DMS153 (cell line): ENCODE measurements at regions not wholly inside any gene's neighbourhood (a gene's known extent, or its start where the extent isn't known, plus 50 kb on each side); places are given as distances from the start of the nearest gene placed in this dataset.
"Not testable (repeated sequence)": the region's sequence is repeated elsewhere in the genome, so short reads cannot be mapped to it uniquely, and the experiment has no call there.

ENCODE experiments used
- DNase-seq: peaks from one replicate; lab custom pipeline; 2025; lab: John Stamatoyannopoulos, UW

DNA sequence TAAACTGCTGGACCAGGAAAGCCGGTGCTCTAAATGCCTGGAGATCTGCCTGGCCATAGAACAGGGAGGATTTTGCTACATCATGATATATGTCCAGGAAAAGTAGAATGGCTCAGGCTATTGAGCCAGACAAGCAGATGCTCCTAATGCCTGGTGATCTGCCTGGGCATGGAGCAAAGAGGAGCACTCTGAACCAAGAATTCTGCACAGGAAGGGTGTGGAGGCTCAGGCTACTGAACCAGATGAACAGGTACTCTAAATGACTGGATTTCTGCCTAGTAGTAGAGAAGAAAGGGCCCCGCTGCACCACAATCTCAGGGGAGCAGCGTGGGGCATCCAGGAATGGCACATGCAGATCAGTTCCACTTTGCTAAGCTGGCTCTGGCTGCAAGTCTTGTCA is 607.9 kb downstream of the ANKRD50 start:
- no peak for DNase-seq

DNA sequence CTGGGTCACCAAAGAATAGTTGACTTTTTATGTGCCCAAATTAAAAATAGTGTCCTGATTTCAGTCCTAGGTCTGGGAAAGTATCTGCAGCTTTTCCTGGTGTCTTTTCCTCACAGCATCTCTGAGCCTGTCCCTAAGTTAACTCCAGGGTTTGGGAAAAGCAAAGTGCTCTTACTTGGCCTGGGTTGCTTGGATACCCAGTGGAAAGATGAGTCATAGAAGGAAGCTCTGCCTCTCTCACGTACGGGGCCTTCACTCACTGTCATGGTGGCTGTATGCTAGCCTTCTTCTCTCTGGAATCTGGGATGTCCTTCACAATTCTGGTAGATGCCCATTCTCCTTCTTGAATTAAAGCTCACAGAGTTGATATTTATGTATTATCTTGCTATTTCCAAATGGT is 607.3 kb downstream of the ANKRD50 start:
- no peak for DNase-seq

DNA sequence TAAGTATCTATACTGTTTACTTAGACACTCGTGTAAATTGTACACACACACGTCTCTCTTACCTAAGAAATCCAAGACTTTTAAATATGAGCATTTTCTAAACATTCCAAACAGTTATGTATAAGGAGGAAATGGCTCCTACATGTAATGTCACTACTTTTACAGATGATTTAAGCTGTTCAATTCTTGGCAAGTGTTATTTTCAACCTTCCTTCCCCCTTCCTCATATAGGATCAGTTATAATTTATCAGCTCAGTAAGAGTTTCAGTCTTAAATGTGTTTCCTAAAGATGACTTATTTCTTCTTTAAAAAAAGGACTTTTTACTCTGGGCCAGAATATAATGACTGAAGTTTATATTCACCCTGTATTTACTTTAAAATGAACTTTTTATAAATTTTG is 601.1 kb downstream of the ANKRD50 start:
- no peak for DNase-seq

DNA sequence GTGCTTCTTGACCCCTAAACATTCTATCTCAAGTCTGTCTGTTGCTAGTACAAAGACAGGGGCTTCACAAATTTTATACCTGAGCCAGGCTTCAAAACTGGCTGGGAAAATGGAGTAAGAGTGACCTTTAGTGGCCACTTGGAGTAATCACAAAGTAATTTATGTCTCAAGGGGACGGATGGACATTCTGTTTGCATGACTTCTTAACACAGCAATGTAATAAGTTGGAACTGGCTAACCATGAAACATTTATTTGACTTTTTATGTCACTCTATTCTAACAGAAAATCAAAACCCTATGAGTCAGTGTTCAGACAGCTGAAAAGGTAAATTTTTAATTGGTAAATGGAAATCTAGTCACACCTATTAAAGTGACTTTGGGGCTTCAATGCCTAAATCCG is 600.6 kb downstream of the ANKRD50 start:
- peak; percentile 58 for DNase-seq

DNA sequence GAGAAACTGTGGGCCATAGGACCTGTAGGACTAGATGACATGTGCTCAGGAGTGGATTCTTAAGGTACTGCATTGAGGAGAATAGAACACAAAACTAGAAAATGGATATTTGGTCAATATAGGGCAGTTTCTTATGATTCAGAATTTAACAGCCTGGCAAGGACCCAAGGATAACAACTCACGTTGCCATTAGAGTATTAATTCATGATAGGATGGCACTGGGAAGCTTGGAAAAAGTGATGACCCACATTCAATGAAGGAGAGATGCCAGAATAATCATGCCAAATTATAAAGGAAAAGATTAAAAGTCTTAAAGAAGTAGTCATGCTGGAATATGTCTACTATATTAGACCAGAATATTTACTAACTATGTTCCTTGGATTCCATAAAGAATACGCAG is 594.5 kb downstream of the ANKRD50 start:
- no peak for DNase-seq

DNA sequence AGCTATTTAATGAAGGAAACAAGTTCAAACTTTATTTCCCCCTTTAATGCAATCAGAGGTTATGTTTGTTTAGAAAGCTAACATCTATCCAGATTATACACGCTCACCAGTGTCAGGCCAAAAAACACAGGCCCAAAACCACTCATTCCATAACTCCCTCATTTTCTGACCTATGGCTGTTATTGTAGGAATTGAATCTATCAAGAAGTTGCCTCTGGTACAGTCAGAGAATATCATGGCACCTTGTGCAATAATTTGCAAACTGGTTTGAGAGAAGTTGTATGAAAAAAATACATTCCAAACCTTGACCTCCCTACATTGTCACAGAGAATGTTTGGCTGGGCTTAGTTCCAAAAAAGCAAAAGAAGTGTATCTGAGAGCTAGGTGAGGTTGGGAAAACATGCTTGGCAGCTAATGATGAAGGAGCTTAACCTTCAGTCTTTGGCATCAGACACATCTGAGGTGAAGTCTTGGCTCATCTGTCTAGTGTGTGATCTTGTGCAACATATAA is 591.0 kb downstream of the ANKRD50 start:
- no peak for DNase-seq

DNA sequence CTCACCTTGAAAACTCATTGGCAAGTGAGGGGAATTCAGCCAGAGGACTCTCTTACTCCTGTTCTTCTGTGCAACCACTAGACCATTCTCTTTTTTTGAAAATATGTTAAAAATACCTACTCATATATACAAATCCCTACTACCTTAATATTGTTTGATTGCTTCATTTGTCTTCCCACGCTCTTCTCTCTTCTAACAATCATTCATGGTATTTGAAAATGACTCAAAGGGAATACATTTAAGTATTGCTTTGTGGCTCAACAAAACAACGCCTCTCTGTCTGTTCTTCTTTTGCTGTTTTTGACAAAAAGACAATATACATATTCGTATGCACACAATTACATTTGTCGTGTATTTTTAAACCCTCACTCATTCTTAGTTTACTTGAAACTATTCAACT is 589.4 kb downstream of the ANKRD50 start:
- no peak for DNase-seq

DNA sequence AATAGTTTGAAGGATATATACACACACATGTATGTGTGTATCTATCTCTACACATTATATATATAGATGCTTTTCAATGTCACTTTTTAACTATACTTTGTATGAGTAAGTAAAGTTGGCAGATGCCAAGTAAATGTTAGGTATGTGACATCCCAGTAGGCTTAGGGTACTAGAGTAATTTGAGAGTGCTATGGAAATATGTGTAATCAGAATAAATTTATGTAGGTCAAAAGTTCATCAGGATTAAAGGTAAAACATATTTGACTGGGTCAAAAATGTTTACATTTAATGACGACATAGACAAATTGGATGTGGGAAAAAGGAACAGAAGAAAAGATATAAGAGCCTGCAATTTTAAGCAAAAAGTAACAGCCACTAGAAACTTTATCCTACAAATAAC is 588.8 kb downstream of the ANKRD50 start:
- DNase-seq = no peak

DNA sequence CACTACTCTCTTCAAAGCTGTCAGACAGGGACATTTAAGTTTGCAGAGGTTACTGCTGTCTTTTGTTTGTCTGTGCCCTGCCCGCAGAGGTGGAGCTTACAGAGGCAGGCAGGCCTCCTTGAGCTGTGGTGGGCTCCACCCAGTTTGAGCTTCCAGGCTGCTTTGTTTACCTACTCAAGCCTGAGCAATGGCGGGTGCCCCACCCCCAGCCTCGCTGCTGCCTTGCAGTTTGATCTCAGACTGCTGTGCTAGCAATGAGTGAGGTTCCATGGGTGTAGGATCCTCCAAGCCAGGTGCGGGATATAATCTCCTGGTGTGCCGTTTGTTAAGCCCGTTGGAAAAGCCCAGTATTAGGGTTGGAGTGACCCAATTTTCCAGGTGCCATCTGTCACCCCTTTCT is 581.2 kb downstream of the ANKRD50 start:
- not testable (repeated sequence) for DNase-seq

DNA sequence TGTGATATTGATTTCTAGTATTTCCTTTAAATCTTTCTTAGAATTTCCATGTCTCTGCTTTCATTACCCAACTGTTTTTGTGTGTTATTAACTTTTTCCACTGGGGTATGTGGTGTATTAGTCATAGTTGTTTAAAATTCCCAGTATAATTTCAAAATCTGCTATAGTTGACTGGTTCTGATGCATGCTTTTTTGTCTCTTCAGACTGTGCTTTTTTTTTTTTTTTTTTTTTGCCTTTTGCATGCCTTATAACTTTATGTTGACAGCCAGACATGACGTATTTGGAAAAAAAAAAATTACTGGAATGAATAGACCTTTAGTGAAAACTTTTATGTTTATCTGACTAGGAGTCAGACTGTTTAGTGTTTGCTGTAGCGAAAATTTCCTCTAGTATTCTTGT is 580.4 kb downstream of the ANKRD50 start:
- no peak for DNase-seq

DNA sequence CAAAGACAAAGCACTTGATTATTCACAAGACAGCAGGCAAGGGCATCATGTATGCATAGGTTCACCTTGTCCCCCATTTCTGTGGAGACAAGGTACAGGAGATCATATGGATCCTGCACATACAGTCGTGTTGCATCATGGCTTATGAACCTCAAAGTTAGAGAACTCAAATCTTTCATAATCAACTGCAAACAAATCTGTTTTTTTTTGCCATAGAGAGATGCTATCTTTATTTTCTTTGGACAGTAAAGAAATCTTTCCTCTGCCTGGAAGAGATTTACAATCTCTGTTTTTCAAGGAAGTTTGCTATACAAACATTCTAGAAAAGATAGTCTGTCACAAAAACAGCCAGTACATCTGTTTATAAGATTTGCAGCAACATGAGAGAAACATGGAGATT is 578.8 kb downstream of the ANKRD50 start:
- no peak for DNase-seq

DNA sequence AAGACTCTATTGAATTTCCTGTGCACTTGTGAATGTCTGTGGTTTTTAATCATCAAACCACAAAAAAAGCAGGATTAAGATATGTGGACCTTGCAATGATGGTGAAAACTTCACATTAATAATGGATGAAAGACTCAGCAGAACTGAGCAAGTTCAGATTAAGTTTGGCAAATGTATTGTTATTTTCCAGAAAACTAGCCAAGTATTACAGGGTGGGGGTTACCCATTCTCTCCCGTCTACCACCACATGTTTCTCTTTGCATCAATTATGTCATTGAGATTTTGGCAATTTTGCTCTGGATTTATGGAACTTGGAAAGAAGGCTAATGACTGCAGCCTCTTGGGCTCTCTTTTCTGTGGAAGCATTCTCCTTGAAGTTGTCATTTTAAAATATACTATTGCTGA is 577.1 kb downstream of the ANKRD50 start:
- DNase-seq = no peak

DNA sequence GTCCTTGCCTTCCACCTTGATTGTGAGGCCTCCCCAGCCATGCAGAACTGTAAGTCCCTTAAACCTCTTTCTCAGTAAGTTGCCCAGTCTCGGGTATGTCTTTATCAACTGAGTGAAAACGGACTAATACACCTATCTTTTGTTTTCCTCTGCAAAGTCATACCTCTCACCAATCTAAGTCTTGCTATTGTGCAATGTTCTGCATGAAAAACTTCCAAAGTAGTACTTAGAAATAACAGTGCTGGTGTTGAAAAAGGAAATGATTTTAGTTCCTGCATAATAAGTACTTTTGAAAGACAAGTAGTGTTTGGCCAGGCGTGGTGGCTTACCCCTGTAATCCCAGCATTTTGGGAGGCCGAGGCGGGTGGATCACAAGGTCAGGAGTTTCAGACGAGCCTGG is 573.5 kb downstream of the ANKRD50 start:
- no peak for DNase-seq

DNA sequence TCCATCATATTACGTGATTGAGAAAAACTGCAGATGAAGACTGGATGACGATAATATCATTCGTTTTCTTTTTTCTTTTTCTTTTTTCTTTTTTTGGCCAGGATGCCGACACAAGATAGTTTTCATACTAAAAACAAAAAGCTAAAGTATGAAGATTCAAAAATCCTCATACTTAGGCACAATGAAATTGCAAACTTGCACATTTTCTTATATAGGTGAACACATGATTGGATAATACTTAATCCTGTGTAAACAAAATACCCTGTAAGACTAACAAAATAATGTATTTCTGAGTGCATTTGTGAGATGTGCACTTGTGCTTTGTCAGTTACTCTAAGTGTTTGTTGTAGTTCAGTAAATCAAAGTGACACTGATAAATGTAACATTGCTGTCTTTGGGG is 568.9 kb downstream of the ANKRD50 start:
- DNase-seq = peak; percentile 18

DNA sequence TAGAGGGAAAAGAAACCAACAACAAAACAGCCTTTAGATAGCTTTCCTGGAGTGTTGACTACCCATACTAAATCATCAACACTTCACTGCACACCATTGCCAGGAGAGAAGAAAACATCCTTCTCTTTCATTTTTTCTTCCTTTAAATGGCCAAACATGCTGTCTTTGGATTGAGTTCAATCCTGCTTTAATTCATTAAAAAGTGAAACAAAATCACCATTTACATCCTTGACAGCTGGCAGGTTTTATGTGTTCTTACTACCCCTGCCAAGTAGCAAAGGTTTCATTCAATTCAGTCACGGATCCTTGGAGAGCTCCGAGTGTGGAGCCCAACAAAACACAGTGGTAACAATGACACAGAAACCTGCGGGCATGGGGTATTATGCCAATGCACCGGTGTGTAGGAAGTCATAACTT is 568.3 kb downstream of the ANKRD50 start:
- peak; percentile 71 for DNase-seq

DNA sequence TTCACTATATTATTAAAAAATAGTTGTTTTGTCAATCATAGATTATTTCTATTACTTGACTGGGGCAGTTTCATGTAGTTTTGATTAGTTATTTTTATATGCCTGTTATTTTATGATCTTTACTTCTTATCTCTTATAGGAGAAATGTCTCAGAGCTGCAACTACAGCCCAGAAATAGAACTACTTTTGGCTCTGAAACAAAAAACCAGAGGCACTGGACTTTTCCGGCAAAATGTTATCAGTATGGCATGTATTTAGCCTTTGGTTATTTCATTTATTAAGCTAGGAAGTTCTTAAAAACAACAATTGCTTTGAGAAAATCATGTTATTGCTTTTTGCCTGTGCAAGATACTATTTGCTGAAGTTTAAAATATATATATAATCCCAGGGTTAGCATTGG is 566.5 kb downstream of the ANKRD50 start:
- DNase-seq = no peak

DNA sequence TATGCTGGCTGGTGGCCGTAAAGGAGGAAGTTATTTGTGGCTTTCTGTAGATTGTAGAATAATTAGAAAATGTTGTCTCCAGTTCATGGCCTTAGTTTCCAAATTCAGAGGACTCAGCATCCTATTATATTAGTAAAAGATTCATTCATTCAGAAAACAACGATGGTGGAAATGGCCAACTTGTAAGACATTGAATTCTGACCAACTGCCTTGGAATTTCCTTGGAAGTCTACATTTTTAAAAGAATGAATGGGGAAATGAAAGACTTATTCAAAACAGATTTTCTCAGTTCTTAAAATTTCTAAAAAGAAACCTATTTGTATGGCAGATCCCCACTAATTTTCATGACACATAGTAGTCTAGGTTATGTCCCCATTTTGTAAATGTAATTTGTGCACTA is 561.5 kb downstream of the ANKRD50 start:
- no peak for DNase-seq

DNA sequence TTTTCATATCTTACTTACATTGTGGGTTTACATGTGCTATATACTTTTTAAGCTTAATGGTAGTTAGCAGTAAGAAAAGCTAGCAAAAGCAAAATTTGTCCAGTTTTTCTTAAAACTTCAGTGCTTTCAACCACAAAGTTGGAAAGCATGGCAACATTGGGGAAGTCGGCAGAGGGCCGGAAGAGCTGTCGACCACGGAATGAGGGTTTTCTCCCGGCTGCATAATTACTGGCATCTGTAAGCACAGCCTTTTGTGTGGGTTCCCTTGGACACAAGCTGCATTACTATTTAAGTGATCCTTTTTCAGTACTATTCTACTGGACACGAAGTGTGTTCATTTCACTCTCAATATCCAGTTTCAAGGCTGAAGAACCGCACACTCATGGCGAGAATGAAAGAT is 560.4 kb downstream of the ANKRD50 start:
- DNase-seq = no peak

DNA sequence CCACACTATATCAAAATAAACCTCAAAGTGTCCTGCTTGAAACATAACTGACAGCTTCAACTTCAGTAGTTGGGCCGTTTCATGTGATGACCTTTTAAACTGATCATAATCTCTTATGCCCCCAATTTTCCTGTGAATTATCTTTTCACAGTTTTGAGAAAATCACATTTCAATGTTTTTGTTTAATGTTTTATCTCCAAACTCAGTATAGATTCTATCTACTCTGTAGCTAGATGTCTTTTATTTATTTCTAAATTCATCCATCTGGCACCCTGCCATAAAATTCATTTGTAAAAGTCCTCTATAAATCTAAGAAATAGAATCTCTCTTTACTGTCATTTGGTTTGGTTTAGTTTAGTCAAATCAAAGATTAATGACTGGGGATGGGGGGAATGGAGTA is 557.3 kb downstream of the ANKRD50 start:
- no peak for DNase-seq

DNA sequence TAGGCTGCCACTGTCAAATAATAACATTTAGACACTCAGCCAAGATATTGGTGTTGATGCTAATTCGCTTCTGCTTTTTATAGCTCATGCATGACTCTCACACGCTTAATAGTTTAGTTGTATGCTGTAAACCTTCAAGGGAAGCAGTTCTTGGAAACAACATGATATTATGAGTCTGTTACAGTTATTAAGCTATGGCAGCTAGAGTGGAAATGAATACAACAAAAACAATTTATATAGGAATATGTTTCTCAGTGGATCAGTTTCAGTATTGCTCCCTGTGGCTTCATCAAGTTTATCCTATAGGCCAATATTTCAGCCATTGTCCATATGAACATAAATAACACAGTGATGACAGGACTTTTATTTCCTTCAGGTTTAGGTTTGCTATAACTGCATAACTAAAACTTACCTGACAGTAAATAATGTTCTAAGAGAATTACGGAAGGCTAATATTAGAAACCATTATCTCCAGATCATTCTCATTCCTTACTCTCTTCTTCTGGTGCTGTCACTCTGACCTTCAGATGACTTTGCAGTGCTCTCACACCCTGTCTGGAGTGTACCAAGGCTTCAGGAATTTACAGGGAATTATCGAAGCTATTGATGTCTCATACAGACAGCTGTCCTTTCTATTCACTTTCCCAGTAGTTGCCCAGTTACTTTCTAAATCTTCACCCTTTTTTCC is 555.0 kb downstream of the ANKRD50 start:
- DNase-seq = no peak

DNA sequence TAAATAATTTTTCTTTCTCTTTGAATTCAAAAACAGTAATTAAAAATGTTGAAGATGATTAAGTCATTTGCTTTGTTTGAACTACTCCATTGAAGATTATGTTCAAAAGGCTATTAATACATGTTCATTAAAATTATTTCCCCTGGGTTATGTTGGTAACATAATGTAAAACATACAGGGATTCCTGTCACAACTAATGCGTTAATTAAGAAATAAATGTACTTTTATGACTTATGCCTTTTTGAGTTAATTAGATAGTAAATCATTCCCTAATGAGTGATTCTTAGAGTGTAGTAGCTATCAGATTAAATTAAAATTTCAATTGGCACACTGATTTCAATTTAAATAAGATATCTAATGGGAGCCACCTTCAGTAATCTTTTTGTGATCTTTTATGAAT is 549.1 kb downstream of the ANKRD50 start:
- DNase-seq = no peak

DNA sequence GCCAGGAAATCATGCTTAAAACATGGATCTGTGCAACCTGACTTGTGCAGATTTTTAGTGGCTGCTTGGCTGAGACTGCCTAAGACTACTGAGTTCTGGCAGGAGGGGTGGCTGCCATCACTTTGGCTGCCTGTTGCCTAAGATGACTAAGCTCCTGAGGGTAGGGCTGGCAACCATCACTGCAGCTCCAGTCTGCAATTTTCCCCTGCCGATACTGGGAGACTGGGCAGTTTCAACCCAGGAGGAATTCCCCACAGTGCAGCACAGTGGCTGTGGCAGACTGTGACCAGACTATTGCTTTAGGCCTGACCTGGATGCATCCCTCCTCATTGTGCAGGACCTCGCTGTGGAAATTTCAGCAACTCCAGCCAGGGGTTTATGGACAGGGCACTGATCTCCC is 544.9 kb downstream of the ANKRD50 start:
- no peak for DNase-seq

DNA sequence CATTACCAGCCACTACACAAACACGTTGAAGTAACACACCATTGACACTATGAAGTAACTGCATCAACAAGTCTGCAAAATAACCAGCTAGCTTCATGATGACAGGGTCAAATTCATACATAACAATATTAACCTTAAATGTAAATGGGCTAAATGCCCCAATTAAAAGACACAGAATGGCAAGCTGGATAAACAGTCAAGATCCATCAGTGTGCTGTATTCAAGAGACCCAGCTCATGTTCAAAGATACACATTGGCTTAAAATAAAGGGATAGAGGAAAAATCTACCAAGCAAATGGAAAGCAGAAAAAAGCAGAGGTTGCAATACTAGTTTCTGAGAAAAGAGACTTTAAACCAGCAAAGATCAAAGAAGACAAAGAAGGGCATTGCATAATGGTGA is 543.0 kb downstream of the ANKRD50 start:
- not testable (repeated sequence) for DNase-seq

DNA sequence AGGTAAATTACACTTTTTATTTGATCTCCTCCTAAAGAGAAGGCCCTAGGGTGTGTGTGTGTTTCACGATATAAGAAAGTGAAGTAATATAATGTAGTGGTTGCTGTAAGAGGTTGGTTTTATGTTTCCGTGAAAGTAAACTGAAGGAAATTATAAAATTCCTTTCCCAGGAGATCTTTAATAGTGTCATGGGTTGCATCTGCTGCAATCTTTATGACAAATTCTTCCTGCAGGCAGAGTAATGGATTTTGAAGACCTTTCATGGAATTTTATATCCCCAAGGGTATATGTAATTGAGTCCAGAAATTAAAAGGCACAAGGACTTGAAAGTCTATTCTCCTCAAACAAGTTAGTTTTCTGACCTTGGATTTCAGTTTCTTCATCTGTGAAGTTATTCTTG is 538.6 kb downstream of the ANKRD50 start:
- DNase-seq = no peak
